ENCODE measurements at regions not wholly inside any gene's neighbourhood (a gene's known extent, or its start where the extent isn't known, plus 50 kb on each side); places are given as distances from the start of the nearest gene placed in this dataset.

- DNase-seq: no peak
Observed at GRCh38 chr7:36011588-36011965, 141.5 kb upstream of the EEPD1 start.

- DNase-seq: no peak
Observed at GRCh38 chr7:36013246-36014014, 139.6 kb upstream of the EEPD1 start.

GRCh38 chr7:36014961-36015360 lies 138.1 kb upstream of the EEPD1 start:
- no peak for DNase-seq

GRCh38 chr7:36015733-36016132 lies 137.3 kb upstream of the EEPD1 start:
- DNase-seq: no peak

GRCh38 chr7:36016648-36017047 lies 136.4 kb upstream of the EEPD1 start:
- DNase-seq: no peak

GRCh38 chr7:36017111-36017510 lies 135.9 kb upstream of the EEPD1 start:
- DNase-seq: no peak

- DNase-seq: no peak
Observed at GRCh38 chr7:36018816-36019484, 134.1 kb upstream of the EEPD1 start.

- no peak for DNase-seq
Observed at GRCh38 chr7:36019538-36019937, 133.5 kb upstream of the EEPD1 start.

GRCh38 chr7:36019980-36020379 lies 133.1 kb upstream of the EEPD1 start:
- DNase-seq: no peak

- DNase-seq: no peak
Observed at GRCh38 chr7:36021367-36021766, 131.7 kb upstream of the EEPD1 start.

GRCh38 chr7:36021917-36022550 lies 131.0 kb upstream of the EEPD1 start:
- no peak for DNase-seq

- no peak for DNase-seq
Observed at GRCh38 chr7:36023033-36023560, 130.0 kb upstream of the EEPD1 start.

- DNase-seq: no peak
Observed at GRCh38 chr7:36025190-36025589, 127.9 kb upstream of the EEPD1 start.

- DNase-seq: no peak
Observed at GRCh38 chr7:36029311-36029710, 123.7 kb upstream of the EEPD1 start.

GRCh38 chr7:36029853-36030515 lies 123.1 kb upstream of the EEPD1 start:
- DNase-seq: no peak

- no peak for DNase-seq
Observed at GRCh38 chr7:36032361-36032818, 120.7 kb upstream of the EEPD1 start.

- DNase-seq: no peak
Observed at GRCh38 chr7:36034020-36034419, 119.0 kb upstream of the EEPD1 start.

GRCh38 chr7:36035186-36035585 lies 117.9 kb upstream of the EEPD1 start:
- no peak for DNase-seq

GRCh38 chr7:36036590-36036989 lies 116.5 kb upstream of the EEPD1 start:
- no peak for DNase-seq

GRCh38 chr7:36037121-36037662 lies 115.9 kb upstream of the EEPD1 start:
- no peak for DNase-seq

- DNase-seq: no peak
Observed at GRCh38 chr7:36038063-36038721, 114.9 kb upstream of the EEPD1 start.

GRCh38 chr7:36039243-36039642 lies 113.8 kb upstream of the EEPD1 start:
- DNase-seq: no peak

All from NCI-H748 treated with DMSO at 0.1 percent for 48 hours (cell line).